ENCODE measurements at regions not wholly inside any gene's neighbourhood (a gene's known extent, or its start where the extent isn't known, plus 50 kb on each side); places are given as distances from the start of the nearest gene placed in this dataset.
A peak's percentile ranks its signal among the peaks of the same experiment; 100 is the strongest.

- DNase-seq: no peak
These were observed 503.8 kb upstream of the NRXN1 start for GRCh38 chr2:51535763-51536162.

GRCh38 chr2:51534166-51534565 lies 502.2 kb upstream of the NRXN1 start:
- DNase-seq: no peak

- no peak for DNase-seq
These were observed 496.2 kb upstream of the NRXN1 start for GRCh38 chr2:51528156-51528555.

DNA sequence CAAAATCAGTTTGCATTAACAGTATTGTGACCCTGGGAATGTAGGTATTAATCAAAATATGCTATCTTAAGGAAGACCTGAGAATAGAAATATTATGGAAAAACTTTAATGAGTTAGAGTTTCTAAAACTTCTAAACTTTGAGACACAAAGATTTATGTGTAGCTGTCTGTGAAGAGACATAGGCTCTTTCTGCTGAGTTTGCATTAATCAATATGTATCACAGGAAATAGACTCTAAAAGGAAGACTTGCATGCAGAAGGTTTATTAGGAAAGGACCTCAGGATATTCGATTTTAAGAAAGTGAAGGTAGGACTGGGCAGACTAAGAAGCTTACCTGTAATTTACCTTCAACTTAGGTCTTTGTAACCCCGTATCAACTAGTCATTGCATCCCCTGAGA lies 494.8 kb upstream of the NRXN1 start:
- DNase-seq: no peak

DNA sequence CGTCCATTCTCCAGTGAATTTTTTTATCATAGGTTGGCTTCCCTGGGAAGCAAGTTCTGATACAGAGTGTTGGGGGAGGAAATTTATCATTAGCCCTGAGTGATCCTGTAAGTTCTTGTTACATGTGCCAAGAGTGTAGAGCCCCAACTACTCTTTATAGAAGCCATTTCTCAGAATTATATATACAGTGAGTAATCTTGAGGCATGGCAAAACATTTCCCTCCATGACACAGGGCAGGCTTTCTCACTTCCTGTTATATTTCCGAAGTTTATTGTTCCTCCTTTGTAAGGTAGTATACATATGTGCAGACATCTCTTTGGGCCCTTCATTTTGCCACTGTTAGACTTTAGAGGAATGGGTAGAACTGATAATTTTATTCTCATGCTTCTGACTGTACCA lies 484.7 kb upstream of the NRXN1 start:
- DNase-seq: no peak

- DNase-seq: peak in 1 of 51 donors; percentile 14
These were observed 479.1 kb upstream of the NRXN1 start for GRCh38 chr2:51511002-51511401.

GRCh38 chr2:51510303-51510702 lies 478.4 kb upstream of the NRXN1 start:
- peak in 1 of 51 donors; percentile 3 for DNase-seq

DNA sequence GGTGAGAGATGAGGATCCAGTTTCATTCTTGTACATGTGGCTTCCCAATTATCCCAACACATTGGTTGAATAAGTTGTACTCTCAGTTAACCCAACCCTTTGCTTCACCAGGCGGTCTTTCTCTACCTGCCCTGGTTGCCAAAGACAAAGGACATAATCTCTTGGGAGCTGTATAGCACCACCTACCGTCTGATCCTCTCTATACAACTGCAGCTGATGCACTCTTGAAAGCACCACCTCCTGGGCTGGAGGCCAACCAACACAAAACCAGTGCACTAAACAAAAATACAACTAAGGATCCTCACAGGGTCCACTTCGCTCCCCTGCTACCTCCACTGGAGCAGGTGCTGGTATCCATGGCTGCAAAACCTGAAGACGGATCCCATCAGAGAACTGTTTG lies 473.6 kb upstream of the NRXN1 start:
- DNase-seq: no peak

DNA sequence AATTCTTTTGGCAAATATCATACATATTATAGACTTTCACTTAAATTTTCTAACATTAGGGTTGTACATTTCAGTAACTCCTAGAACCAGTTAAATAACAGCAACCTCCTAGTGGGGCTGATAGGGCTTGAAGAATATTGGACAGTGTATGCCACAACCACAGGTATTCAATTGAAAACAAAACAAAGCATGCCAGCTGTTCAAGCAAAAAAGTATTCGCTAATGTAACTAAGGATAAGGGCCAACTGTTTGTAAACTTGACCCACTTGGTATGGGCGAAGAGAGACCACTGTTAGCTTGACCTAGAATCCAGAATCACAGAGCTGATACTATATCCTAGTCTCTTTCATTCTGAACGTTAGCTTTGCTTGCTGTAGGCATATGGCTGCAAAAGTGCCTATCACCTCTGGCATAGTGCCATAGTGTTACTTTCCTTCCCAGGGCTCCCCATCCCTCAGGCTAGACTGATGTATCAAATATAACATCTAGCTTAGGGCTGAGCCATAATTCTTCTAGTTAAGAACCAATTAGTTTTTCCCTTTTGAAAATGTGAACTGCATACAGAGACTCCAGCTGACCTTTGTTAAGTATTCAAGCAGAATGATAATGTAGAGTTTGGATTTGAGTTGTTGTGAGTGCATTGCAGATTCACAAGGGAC lies 458.8 kb upstream of the NRXN1 start:
- DNase-seq: no peak

DNA sequence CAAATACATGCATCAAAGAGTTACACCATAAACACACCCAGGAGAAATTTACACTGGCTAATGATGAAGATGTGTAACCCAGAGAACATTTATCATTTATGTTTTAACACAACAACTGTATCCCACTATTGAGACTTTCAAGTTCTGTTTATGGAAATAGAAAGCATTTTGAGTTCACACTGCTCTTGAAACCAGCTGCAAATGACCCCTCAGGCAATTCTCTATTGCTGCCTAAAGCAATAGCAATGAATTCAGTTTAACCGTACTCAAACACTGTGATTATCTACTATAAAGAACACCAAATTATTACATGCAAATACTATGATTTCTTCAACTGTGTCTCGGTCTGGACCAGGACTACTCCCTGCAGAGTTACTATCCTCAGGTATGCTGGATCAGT lies 452.7 kb upstream of the NRXN1 start:
- no peak for DNase-seq

GRCh38 chr2:51483720-51484119 lies 451.8 kb upstream of the NRXN1 start:
- DNase-seq: no peak

- DNase-seq: no peak
These were observed 440.9 kb upstream of the NRXN1 start for GRCh38 chr2:51472783-51473182.

- DNase-seq: no peak
These were observed 440.4 kb upstream of the NRXN1 start for GRCh38 chr2:51472300-51472699.

DNA sequence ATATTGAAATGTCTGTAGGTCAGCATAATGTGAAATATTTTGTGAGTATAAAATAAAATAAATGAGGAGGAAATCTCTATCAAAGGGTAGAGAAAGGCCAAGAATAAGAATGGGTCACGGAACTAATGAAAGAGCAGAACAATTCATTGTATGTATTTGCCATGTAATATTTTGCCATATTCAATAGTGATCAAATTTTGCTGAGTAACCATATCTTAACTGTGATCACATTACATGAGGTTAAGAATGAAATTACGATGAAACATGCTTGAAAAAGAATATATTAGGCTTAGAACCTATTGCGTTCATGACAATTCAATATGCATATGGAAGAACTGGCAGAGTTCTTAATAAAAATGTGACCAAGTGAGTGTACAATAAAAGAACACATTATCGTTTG lies 437.2 kb upstream of the NRXN1 start:
- no peak for DNase-seq

GRCh38 chr2:51465326-51465725 lies 433.4 kb upstream of the NRXN1 start:
- DNase-seq: no peak

GRCh38 chr2:51454177-51454576 lies 422.2 kb upstream of the NRXN1 start:
- DNase-seq: no peak

- no peak for DNase-seq
These were observed 417.0 kb upstream of the NRXN1 start for GRCh38 chr2:51448911-51449310.

DNA sequence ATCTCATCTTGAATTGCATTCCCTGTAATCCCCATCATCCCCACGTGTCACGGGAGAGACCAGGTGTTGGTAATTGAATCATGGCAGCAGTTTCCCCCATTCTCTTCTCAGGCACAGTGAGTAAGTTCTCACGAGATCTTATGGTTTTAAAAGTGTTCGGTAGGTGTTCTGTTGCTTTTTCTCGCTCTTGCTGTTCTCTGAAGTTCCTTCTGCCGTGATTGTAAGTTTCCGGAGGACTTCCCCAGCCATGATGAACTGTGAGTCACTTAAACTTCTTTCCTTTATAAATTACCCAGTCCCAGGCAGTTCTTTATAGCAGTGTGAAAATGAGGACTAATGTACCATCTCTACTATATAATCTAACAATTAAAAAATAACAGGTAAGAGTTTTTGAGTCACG lies 409.9 kb upstream of the NRXN1 start:
- no peak for DNase-seq

DNA sequence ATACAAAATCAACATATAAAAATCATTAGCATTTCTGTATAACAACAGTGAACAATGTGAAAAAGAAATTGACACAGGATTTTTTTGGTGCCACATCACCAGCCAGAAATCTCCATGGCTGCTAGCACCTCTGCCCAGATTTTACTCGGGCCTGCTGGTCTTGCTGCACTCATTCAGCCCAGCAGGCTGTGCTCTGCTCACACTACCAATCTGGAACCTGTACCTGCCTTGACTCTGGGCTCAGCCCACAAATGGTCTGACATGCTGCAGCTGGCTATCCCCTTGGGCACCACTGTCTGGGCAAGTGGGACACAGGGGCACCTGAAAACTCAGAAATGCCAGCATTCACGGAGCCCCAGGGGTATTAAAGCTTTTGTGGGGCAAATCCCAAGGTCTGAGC lies 392.5 kb upstream of the NRXN1 start:
- no peak for DNase-seq

GRCh38 chr2:51420511-51420910 lies 388.6 kb upstream of the NRXN1 start:
- no peak for DNase-seq

- DNase-seq: no peak
These were observed 381.8 kb upstream of the NRXN1 start for GRCh38 chr2:51413726-51414125.

DNA sequence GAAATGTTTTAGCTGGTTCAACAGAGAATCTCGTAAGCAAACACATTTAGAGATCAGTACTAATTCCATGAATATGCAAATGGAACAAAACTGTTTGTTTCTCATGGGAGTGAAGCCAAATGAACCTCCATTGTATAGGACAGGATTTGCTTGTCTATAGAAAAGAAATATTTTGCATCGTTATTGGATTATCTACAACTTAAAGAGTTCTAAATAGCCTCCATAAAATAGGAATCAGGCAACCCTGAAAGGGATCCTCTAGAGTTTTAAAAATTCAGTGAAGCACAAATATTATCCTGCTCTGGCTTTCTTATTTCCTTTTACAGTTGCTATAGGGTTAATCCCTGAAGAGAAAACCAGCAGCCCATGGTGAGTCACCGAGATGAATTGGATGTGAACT lies 378.4 kb upstream of the NRXN1 start:
- no peak for DNase-seq

DNA sequence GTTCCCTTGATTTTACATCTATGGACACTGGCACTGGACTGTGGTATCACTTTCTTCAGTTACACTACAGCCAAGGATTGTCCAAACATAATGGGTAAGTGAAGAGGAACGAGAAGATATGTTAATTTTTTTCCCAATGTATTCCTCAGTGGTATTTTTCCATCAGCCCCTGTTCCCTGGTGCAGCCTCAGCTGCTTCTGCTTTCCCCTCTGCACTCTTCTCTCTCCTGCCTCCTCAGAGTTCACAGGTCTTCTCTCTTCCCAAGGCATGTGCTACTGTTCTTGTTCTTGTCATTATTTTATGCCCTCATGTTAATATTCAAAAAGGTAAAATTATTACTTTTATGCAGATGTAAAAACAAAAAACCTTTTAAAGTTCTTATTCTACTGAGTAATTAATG lies 378.0 kb upstream of the NRXN1 start:
- no peak for DNase-seq

GRCh38 chr2:51404226-51404625 lies 372.3 kb upstream of the NRXN1 start:
- DNase-seq: no peak

Data from hypothalamus (tissue), 51 donors.